Fibroblast of lung (primary cell): ENCODE measurements at regions not wholly inside any gene's neighbourhood (a gene's known extent, or its start where the extent isn't known, plus 50 kb on each side); places are given as distances from the start of the nearest gene placed in this dataset.

Experiments
- EZH2 ChIP-seq: IDR thresholded peaks from 2 replicates; pipeline ENCODE4 v1.5.1; 2012; ENCODE audit warnings: low read length, control low read depth, mild to moderate bottlenecking; ENCODE audit errors: missing control alignments
- TF ChIP-seq, protein P1 (sequence below), 2 donors: IDR thresholded peaks in 1 of 2; conservative IDR thresholded peaks in 1 of 2; 1 replicate in 1 of 2; 2 replicates in 1 of 2; pipeline ENCODE4 v1.5.1; 2011 to 2012; ENCODE audit warnings: low read length in 2 of 2, control low read depth in 1 of 2, inconsistent platforms in 1 of 2, low read depth in 1 of 2, mild to moderate bottlenecking in 1 of 2

DNA sequence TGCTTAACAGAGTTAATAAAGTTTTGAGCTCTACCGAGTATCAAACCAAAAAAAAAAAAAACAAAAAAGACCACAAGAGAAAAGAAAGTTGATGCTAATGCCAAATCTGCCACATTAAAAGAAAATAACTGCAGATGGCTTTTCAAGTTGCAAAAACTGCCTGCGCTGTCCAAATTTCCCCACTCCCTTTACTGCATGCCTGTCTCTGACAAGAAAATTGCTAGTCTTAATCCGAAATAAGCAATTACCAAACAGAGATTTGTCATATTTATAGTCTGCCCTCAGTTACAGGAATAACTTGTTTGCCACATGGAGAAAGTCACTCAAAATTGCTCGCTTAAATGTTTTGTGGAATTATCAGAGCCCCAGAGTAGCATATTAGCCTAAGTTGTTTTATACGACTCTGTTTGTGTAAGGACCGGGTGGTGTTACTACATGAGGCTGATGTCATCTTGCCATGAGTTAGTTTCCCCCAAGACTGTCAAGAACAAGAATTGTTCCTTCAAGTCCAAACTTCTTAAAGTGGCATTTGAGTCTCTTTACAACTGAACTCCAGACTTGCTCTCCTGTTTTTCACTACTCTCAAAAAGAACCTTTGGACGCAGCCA is 160.9 kb downstream of the CEP120 start:
- TF ChIP-seq, protein P1, sequence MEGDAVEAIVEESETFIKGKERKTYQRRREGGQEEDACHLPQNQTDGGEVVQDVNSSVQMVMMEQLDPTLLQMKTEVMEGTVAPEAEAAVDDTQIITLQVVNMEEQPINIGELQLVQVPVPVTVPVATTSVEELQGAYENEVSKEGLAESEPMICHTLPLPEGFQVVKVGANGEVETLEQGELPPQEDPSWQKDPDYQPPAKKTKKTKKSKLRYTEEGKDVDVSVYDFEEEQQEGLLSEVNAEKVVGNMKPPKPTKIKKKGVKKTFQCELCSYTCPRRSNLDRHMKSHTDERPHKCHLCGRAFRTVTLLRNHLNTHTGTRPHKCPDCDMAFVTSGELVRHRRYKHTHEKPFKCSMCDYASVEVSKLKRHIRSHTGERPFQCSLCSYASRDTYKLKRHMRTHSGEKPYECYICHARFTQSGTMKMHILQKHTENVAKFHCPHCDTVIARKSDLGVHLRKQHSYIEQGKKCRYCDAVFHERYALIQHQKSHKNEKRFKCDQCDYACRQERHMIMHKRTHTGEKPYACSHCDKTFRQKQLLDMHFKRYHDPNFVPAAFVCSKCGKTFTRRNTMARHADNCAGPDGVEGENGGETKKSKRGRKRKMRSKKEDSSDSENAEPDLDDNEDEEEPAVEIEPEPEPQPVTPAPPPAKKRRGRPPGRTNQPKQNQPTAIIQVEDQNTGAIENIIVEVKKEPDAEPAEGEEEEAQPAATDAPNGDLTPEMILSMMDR (conservative IDR thresholded peaks at IDR 0.05 in 1 of 2, IDR thresholded peaks at IDR 0.05 in 1 of 2; ENCODE audit: low read depth in 1 of 2, low read length in 2 of 2) = no peak
- no peak for TF ChIP-seq EZH2
